ENCODE measurements at regions not wholly inside any gene's neighbourhood (a gene's known extent, or its start where the extent isn't known, plus 50 kb on each side); places are given as distances from the start of the nearest gene placed in this dataset.

DNA sequence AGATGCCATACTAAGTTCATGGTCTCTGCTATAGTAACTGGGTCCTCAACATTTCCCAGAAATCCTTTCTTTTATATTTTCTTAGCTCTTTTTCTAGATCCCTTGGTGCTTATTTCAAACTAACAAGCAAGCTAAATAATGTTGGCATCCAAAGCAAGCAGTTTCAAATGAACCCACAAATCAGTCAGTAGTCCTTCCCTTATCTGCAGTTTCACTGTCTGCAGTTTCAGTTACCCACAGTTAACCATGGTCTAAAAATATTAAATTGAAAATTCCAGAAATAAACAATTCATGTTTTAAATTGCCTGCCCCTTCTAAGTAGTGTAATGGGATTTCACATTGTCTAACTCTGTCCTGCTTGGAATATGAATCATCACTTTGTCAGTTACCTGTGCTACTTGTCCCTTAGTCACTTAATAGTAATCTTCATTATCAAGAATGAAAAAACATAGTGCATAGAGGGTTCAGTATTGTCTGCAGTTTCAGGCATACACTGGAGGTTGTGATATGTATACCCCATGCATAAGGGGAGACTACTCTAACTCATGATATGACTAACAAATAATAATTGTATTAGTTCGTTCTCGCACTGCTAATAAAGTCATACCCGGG, 633.7 kb downstream of the MECOM start:
- no peak overlapping the region for H3K27ac ChIP-seq
- TF ChIP-seq CTCF (IDR thresholded peaks at IDR 0.05), result no peak
- no peak for DNase-seq (ENCODE audit: low spot score)
- no peak overlapping the region for H3K4me3 ChIP-seq

- Histone ChIP-seq H3K4me3 (no peak overlapping the region), H3K27ac (no peak overlapping the region)
- DNase-seq (ENCODE audit: low spot score), result no peak
- no peak for TF ChIP-seq CTCF (IDR thresholded peaks at IDR 0.05)
Measured at GRCh38 chr3:169028716-169029115, 634.8 kb downstream of the MECOM start.

- TF ChIP-seq CTCF (IDR thresholded peaks at IDR 0.05), result no peak
- Histone ChIP-seq H3K27ac (no peak overlapping the region), H3K4me3 (no peak overlapping the region)
- no peak for DNase-seq (ENCODE audit: low spot score)
Measured at GRCh38 chr3:169026543-169027182, 636.8 kb downstream of the MECOM start.

GRCh38 chr3:169022457-169022856, 641.1 kb downstream of the MECOM start:
- no peak for DNase-seq (ENCODE audit: low spot score)
- Histone ChIP-seq H3K4me3 (no peak overlapping the region), H3K27ac (no peak overlapping the region)
- no peak for TF ChIP-seq CTCF (IDR thresholded peaks at IDR 0.05)

DNA sequence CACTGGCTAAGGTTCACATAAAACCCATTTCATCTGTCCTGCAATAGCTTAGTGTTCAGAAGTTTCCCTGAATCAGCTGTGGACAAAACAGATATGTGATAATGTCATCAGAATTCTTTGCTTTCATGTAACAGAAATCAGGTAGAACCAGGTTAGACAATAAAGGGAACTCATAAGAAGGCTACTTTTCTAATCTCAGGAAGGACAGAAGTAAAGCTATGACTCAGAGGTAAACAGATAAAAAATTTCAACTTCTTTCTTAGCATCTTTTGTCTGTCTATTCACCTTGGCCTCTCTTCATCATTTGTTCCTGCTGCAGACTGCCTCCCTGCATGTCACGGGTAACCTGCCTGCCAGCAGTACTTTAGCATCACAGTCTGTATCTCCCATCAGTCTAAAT, 643.1 kb downstream of the MECOM start:
- TF ChIP-seq CTCF (IDR thresholded peaks at IDR 0.05), result no peak
- Histone ChIP-seq H3K4me3 (no peak overlapping the region), H3K27ac (no peak overlapping the region)
- DNase-seq (ENCODE audit: low spot score), result no peak

DNA sequence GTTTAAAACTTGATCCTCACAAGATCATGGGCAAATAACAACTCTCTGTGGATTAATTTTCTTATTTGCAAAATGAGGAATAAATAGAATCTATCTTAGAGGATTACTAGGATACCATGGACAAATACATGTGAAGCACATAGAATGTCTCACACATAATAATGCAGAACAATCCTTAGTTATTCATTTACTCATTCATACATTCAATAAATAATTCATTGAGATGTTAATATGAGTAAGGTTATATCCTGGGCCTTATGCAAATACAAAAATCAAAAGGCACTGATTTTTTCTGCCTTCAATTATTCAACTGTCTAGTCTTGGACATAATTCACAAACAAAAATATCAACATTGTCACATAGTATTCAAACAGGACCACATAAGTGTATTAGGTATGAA, 654.1 kb downstream of the MECOM start:
- no peak overlapping the region for H3K27ac ChIP-seq
- no peak for TF ChIP-seq CTCF (IDR thresholded peaks at IDR 0.05)
- no peak overlapping the region for H3K4me3 ChIP-seq
- DNase-seq (ENCODE audit: low spot score), result no peak

GRCh38 chr3:169008776-169009358, 654.6 kb downstream of the MECOM start:
- no peak for TF ChIP-seq CTCF (IDR thresholded peaks at IDR 0.05)
- no peak for DNase-seq (ENCODE audit: low spot score)

More at GRCh38 chr3:169008776-169009358, 654.6 kb downstream of the MECOM start:
- Histone ChIP-seq H3K27ac (no peak overlapping the region), H3K4me3 (no peak overlapping the region)

All from coronary artery (tissue), 2 donors.